Small intestine (tissue), 7 donors: ENCODE measurements at regions not wholly inside any gene's neighbourhood (a gene's known extent, or its start where the extent isn't known, plus 50 kb on each side); places are given as distances from the start of the nearest gene placed in this dataset.

Experiments used
- DNase-seq, 2 donors: peaks; one replicate each; pipeline versions ENCODE4 v3.0.0 to v3.0.0-alpha.2; 2013
- FAIRE-seq: peaks from 2 replicates; lab custom pipeline; 2012; peaks lifted over from hg19 to GRCh38; lab: Jason Lieb, UNC
- H3K27ac ChIP-seq, 3 donors: one replicate each; pipeline ENCODE4 v1.5.1; 2013; ENCODE audit warnings: low read length in 2 of 3, mild to moderate bottlenecking in 2 of 3, control low read depth in 1 of 3, inconsistent platforms in 1 of 3, low read depth in 1 of 3, moderate library complexity in 1 of 3
- H3K27me3 ChIP-seq, 3 donors: one replicate each; pipeline ENCODE4 v1.6.1; 2013; ENCODE audit warnings: low read length in 3 of 3, inconsistent platforms in 1 of 3; ENCODE audit not compliant: control insufficient read depth in 3 of 3, insufficient read depth in 3 of 3
- H3K36me3 ChIP-seq, 3 donors: one replicate each; pipeline ENCODE4 v1.6.1; 2013; ENCODE audit warnings: low read length in 3 of 3, inconsistent platforms in 1 of 3, low read depth in 1 of 3, mild to moderate bottlenecking in 1 of 3, moderate library complexity in 1 of 3; ENCODE audit not compliant: control insufficient read depth in 3 of 3, insufficient read depth in 2 of 3
- H3K4me1 ChIP-seq, 3 donors: one replicate each; pipeline ENCODE4 v1.6.1; 2013; ENCODE audit warnings: low read length in 2 of 3, inconsistent platforms in 1 of 3, low read depth in 1 of 3, mild to moderate bottlenecking in 1 of 3, moderate library complexity in 1 of 3; ENCODE audit not compliant: control insufficient read depth in 3 of 3, insufficient read depth in 2 of 3
- H3K4me3 ChIP-seq, 3 donors: one replicate each; pipeline ENCODE4 v1.5.1; 2013; ENCODE audit warnings: low read length in 3 of 3, control low read depth in 1 of 3, inconsistent platforms in 1 of 3, low read depth in 1 of 3, mild to moderate bottlenecking in 1 of 3, moderate library complexity in 1 of 3
- H3K9me3 ChIP-seq, 2 donors: one replicate each; pipeline ENCODE4 v1.6.1; 2013; ENCODE audit warnings: low read depth in 1 of 2, low read length in 1 of 2; ENCODE audit not compliant: control insufficient read depth in 2 of 2, insufficient read depth in 1 of 2
- WGBS, 3 donors: extraction: QIAGEN DNeasy Blood & Tissue Kit; methylation state at CpG; one replicate each; pipeline ENCODE4 v1.1.7; 2013; 5-methylcytosine and 5-hydroxymethylcytosine counted together
- donor health status: healthy with polysubstance abuse.
- donor health status: control.
- donor health status: control.
- donor health status: Bipolar disorder and iron deficiency.
- donor health status: healthy.

DNA sequence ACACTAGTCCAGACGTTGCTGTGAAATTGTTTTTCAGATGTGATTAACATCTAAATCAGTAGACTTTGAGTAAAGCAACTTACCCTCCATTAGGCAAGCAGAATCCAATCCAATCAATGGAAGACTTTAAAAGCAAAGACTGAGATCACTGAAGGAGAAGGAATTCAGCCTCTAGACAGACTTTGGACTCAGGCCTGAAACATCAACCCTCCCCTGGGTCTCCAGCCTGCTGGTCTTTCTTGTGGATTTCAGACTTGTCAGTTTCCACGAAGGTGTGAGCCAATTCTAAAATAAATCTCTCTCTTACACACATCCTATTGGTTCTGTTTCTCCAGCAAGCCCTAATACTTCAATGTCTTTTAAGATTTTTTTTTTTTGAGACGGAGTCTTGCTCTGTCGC is 50.0 kb upstream of the EDAR start:
- DNase-seq (no peak), FAIRE-seq (no peak)
- Histone ChIP-seq H3K27me3 (no peaks in the 10 kb centered on the region), H3K4me3 (no peak overlapping the region), H3K36me3 (no peaks in the 10 kb centered on the region), H3K27ac (no peak overlapping the region), H3K4me1 (no peaks in the 10 kb centered on the region), H3K9me3 (no peaks in the 10 kb centered on the region)
- 64 to 79% (median 78%) methylated on average over 4 of the region's 4 CpGs for WGBS, 3 donors
